ENCODE measurements at regions not wholly inside any gene's neighbourhood (a gene's known extent, or its start where the extent isn't known, plus 50 kb on each side); places are given as distances from the start of the nearest gene placed in this dataset.

DNA sequence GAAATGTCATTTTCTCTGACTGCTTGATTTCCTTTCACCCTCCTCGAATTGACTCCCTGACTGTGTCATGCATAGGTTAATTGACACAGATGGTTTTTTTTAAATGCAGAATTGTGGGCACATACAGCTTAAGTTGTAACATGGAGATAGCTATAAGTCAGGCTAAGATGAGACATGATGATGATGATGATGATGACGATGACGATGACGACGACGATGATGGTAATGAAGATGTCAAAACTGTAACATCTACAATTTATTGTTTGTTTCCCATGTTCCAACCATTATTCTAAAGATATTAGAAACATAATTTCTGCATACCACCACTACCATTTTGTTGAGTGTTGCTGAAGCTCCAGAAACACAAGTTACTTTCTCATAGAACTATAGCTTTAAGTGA is 1232.8 kb downstream of the XPNPEP1 start:
- Histone ChIP-seq H3K36me3 (no peaks in the 10 kb centered on the region), H3K9me3 (no peaks in the 10 kb centered on the region), H3K4me3 (no peak overlapping the region), H3K4me1 (ENCODE audit: insufficient read depth) (no peaks in the 10 kb centered on the region), H3K27ac (no peak overlapping the region), H3K27me3 (no peaks in the 10 kb centered on the region)
- intact Hi-C loops (cut with DNase I) = no loop called here
- no peak for TF ChIP-seq POLR2A (IDR thresholded peaks at IDR 0.05)
- TF ChIP-seq, protein P1, sequence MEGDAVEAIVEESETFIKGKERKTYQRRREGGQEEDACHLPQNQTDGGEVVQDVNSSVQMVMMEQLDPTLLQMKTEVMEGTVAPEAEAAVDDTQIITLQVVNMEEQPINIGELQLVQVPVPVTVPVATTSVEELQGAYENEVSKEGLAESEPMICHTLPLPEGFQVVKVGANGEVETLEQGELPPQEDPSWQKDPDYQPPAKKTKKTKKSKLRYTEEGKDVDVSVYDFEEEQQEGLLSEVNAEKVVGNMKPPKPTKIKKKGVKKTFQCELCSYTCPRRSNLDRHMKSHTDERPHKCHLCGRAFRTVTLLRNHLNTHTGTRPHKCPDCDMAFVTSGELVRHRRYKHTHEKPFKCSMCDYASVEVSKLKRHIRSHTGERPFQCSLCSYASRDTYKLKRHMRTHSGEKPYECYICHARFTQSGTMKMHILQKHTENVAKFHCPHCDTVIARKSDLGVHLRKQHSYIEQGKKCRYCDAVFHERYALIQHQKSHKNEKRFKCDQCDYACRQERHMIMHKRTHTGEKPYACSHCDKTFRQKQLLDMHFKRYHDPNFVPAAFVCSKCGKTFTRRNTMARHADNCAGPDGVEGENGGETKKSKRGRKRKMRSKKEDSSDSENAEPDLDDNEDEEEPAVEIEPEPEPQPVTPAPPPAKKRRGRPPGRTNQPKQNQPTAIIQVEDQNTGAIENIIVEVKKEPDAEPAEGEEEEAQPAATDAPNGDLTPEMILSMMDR (IDR thresholded peaks at IDR 0.05) = no peak
- TF ChIP-seq EP300 (IDR thresholded peaks at IDR 0.05) = no peak
- no peak for DNase-seq
- WGBS, 3 donors = 87 to 93% (median 90%) methylated on average over 6 of the region's 6 CpGs

GRCh38 chr10:108689891-108690290 is 1233.4 kb downstream of the XPNPEP1 start:
- intact Hi-C loops (cut with DNase I) = no loop called here
- TF ChIP-seq, protein P1 (IDR thresholded peaks at IDR 0.05) = no peak
- TF ChIP-seq POLR2A (IDR thresholded peaks at IDR 0.05) = no peak
- TF ChIP-seq EP300 (IDR thresholded peaks at IDR 0.05) = no peak

DNA sequence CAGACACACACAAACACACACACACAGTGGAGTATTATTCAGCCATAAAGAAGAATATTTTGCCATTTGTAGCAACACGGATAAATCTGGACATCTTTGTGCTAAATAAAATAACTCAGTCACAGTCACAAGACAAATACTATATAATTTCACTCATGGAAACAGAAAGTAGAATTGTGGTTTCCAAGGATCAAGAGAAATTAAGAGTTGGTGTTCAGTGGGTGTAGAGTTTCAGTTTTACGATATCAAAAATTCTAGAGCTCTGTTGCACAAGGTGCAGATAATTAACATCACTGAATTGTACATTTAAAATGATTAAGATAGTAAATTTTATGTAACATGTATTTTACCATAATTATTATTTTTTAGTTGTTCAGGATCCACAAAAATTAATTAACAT is 1235.0 kb downstream of the XPNPEP1 start:
- WGBS, 3 donors = 89 to 95% (median 94%) methylated on average over 2 of the region's 2 CpGs
- no peak overlapping the region for H3K27ac ChIP-seq
- no peak for DNase-seq
- H3K36me3 ChIP-seq = no peaks in the 10 kb centered on the region
- H3K9me3 ChIP-seq = no peaks in the 10 kb centered on the region
- TF ChIP-seq EP300 (IDR thresholded peaks at IDR 0.05) (no peak), POLR2A (IDR thresholded peaks at IDR 0.05) (no peak)
- TF ChIP-seq, protein P1 (IDR thresholded peaks at IDR 0.05) = no peak
- H3K4me3 ChIP-seq = no peak overlapping the region
- intact Hi-C loops (cut with DNase I) = no loop called here
- H3K27me3 ChIP-seq = no peaks in the 10 kb centered on the region
- no peaks in the 10 kb centered on the region for H3K4me1 ChIP-seq (ENCODE audit: insufficient read depth)

More at GRCh38 chr10:108689891-108690290, 1233.4 kb downstream of the XPNPEP1 start:
- H3K27me3 ChIP-seq = no peaks in the 10 kb centered on the region
- H3K36me3 ChIP-seq = no peaks in the 10 kb centered on the region
- DNase-seq = no peak
- H3K27ac ChIP-seq = no peak overlapping the region
- H3K4me1 ChIP-seq (ENCODE audit: insufficient read depth) = no peaks in the 10 kb centered on the region
- H3K9me3 ChIP-seq = no peaks in the 10 kb centered on the region
- no peak overlapping the region for H3K4me3 ChIP-seq

DNA sequence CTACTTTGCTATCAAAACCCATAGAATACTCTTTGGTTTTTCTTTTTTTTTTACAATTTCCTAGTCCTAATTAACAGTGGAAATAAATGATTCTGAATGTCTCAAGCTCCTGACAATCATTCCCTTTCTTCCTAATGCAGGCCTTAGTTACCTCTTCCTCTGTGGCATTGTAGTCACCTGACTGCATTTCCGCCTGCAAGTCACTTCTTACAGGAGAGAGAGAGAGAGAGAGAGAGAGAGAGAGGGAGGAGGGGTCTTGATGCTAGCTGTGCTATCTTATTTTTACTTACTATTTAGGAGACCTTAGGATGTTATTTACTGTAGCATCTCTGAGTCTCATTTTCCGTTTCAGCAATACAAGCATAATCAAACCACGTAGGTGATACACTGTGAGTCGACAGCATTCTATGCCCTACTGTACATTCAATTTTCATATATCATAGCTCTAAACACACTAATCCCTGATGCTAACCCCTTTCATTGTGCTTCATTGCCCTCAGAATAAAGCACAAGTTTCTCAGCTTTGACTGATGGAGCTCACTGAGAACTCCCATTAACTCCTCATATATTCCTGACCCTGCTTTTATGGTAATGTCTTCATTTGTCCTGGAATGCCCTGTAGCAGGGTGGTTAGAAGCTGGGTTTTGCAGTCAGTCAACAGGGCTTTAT is 1237.3 kb downstream of the XPNPEP1 start:
- intact Hi-C loops (cut with DNase I) = no loop called here
- Histone ChIP-seq H3K9me3 (no peaks in the 10 kb centered on the region), H3K36me3 (no peaks in the 10 kb centered on the region), H3K4me1 (ENCODE audit: insufficient read depth) (no peaks in the 10 kb centered on the region), H3K4me3 (no peak overlapping the region), H3K27me3 (no peaks in the 10 kb centered on the region), H3K27ac (no peak overlapping the region)
- no peak for DNase-seq
- WGBS, 3 donors = 89 to 93% (median 92%) methylated on average over 4 of the region's 4 CpGs
- TF ChIP-seq, protein P1 (IDR thresholded peaks at IDR 0.05) = no peak
- TF ChIP-seq EP300 (IDR thresholded peaks at IDR 0.05) (no peak), POLR2A (IDR thresholded peaks at IDR 0.05) (no peak)

All from ovary (tissue), 7 donors.